CD14-positive monocyte (primary cell): ENCODE measurements at regions not wholly inside any gene's neighbourhood (a gene's known extent, or its start where the extent isn't known, plus 50 kb on each side); places are given as distances from the start of the nearest gene placed in this dataset.

Experiments
- DNase-seq, 3 donors: peaks; one replicate each; pipeline ENCODE4 v3.0.0-alpha.2; 2011 to 2022
- H2AFZ ChIP-seq: 2 replicates; pipeline ENCODE4 v1.6.0; 2012; ENCODE audit warnings: mild to moderate bottlenecking, low read depth, low read length, inconsistent platforms; ENCODE audit not compliant: insufficient read depth, poor library complexity, severe bottlenecking
- H3K27ac ChIP-seq, 2 donors: 1 replicate in 1 of 2; 2 replicates in 1 of 2; pipeline ENCODE4 v1.5.1; 2012 to 2013; ENCODE audit warnings: low read length in 2 of 2, control low read depth in 1 of 2, inconsistent platforms in 1 of 2, low read depth in 1 of 2, mild to moderate bottlenecking in 1 of 2
- H3K27me3 ChIP-seq, 2 donors: one replicate each; pipeline versions ENCODE4 v1.6.0 to v1.6.1; 2011 to 2013; ENCODE audit warnings: low read length in 2 of 2; ENCODE audit not compliant: control insufficient read depth in 2 of 2, insufficient read depth in 2 of 2
- H3K36me3 ChIP-seq, 2 donors: replicated peaks in 1 of 2; 1 replicate in 1 of 2; 2 replicates in 1 of 2; pipeline versions ENCODE4 v1.5.1 to v1.6.1; 2012 to 2013; ENCODE audit warnings: low read length in 2 of 2, control low read depth in 1 of 2, inconsistent platforms in 1 of 2, mild to moderate bottlenecking in 1 of 2; ENCODE audit not compliant: insufficient read depth in 2 of 2, control insufficient read depth in 1 of 2
- H3K4me1 ChIP-seq, 2 donors: 1 replicate in 1 of 2; 2 replicates in 1 of 2; pipeline versions ENCODE4 v1.5.1 to v1.6.1; 2012 to 2013; ENCODE audit warnings: low read length in 2 of 2, control low read depth in 1 of 2, inconsistent platforms in 1 of 2, mild to moderate bottlenecking in 1 of 2, moderate library complexity in 1 of 2; ENCODE audit not compliant: insufficient read depth in 2 of 2, control insufficient read depth in 1 of 2
- H3K4me2 ChIP-seq: replicated peaks from 2 replicates; pipeline ENCODE3; 2012; ENCODE audit warnings: low read length, moderate library complexity, mild to moderate bottlenecking; ENCODE audit not compliant: poor library complexity, severe bottlenecking; ENCODE audit errors: extremely low read depth
- H3K4me3 ChIP-seq, 3 experiments: fragments of 200-600 bp in 1 of 3; sonication (generic) in 1 of 3; replicated peaks in 1 of 3; 1 replicate in 2 of 3; 2 replicates in 1 of 3; pipeline ENCODE4 v1.5.1; 2011 to 2013; ENCODE audit warnings: low read length in 3 of 3, mild to moderate bottlenecking in 3 of 3, control low read depth in 2 of 3, low read depth in 2 of 3, inconsistent platforms in 1 of 3, moderate library complexity in 1 of 3
- H3K79me2 ChIP-seq: 2 replicates; pipeline ENCODE4 v1.6.0; 2012; ENCODE audit warnings: mild to moderate bottlenecking, control low read depth, inconsistent platforms, low read length, moderate library complexity; ENCODE audit not compliant: insufficient read depth
- H3K9ac ChIP-seq: 2 replicates; pipeline ENCODE4 v1.6.0; 2017; ENCODE audit warnings: low read length, mild to moderate bottlenecking; ENCODE audit not compliant: insufficient read depth, poor library complexity, severe bottlenecking
- H3K9me3 ChIP-seq, 2 donors: replicated peaks in 1 of 2; 1 replicate in 1 of 2; 2 replicates in 1 of 2; pipeline versions ENCODE4 v1.5.1 to v1.6.1; 2012 to 2013; ENCODE audit warnings: low read length in 2 of 2, control low read depth in 1 of 2; ENCODE audit not compliant: control insufficient read depth in 1 of 2, insufficient read depth in 1 of 2
- H4K20me1 ChIP-seq: 2 replicates; pipeline ENCODE4 v1.6.0; 2012; ENCODE audit warnings: mild to moderate bottlenecking, low read length, control low read depth, moderate library complexity; ENCODE audit not compliant: insufficient read depth
- H3K27ac Mint-ChIP-seq, 7 donors: one replicate each; pipeline ENCODE4 v1.8.0; 2020; ENCODE audit warnings: mild to moderate bottlenecking in 7 of 7, mixed read lengths in 7 of 7, moderate library complexity in 6 of 7, inconsistent platforms in 2 of 7
- H3K27me3 Mint-ChIP-seq, 3 donors: one replicate each; pipeline ENCODE4 v1.8.0; 2021 to 2022; ENCODE audit warnings: low read depth in 3 of 3, mild to moderate bottlenecking in 3 of 3, mixed read lengths in 3 of 3, moderate library complexity in 3 of 3, inconsistent platforms in 1 of 3
- H3K36me3 Mint-ChIP-seq, 2 donors: one replicate each; pipeline ENCODE4 v1.8.0; 2020; ENCODE audit warnings: mixed read lengths in 2 of 2, inconsistent platforms in 1 of 2, mild to moderate bottlenecking in 1 of 2
- H3K4me1 Mint-ChIP-seq: one replicate; pipeline ENCODE4 v1.8.0; 2020; ENCODE audit warnings: mild to moderate bottlenecking, mixed read lengths
- H3K4me3 Mint-ChIP-seq, 2 donors: one replicate each; pipeline ENCODE4 v1.8.0; 2020; ENCODE audit warnings: mild to moderate bottlenecking in 2 of 2, mixed read lengths in 2 of 2, moderate library complexity in 1 of 2
- H3K9me3 Mint-ChIP-seq, 7 donors: one replicate each; pipeline ENCODE4 v1.8.0; 2020 to 2022; ENCODE audit warnings: mixed read lengths in 7 of 7, mild to moderate bottlenecking in 6 of 7, moderate library complexity in 6 of 7, inconsistent platforms in 2 of 7
- WGBS: methylation state at CpG from one replicate; pipeline ENCODE4 v1.1.5; 2013; ENCODE audit warnings: missing lambda C conversion rate; ENCODE audit not compliant: insufficient coverage; 5-methylcytosine and 5-hydroxymethylcytosine counted together
- intact Hi-C, 2 donors: fragments of 100-400 bp; cut with micrococcal nuclease; formaldehyde crosslinking; loops; one replicate each; pipeline versions ENCODE4 v1.15.0 to v1.15.1; 2023
- TF ChIP-seq, protein P1 (sequence below): fragments of 200-600 bp; IDR thresholded peaks from one replicate; pipeline ENCODE4 v1.8.0; 2022; ENCODE audit warnings: antibody characterized with exemption, mild to moderate bottlenecking

DNA sequence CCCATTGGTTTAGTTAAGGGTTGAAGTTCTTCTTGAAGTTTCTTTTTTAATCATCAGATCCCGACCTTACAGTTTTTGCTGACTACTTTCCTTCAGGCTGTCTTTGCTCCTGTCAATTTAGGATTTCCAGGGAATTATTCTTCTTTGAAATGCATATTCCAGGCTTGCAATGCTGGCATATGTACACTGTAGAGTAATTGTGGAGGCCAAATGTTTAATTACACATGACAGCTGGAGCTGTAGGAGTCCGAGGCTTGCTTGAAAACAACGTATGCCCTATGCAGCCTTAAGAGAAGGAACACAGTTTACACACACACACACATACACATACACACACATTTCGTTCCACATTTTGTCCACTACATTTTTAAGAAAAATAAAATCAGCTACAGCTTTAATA is 602.3 kb downstream of the TMEM182 start:
- no peak overlapping the region for H3K9ac ChIP-seq
- no CpG with 5 or more reads among the region's 4 CpGs for WGBS
- H3K27ac ChIP-seq, result no peak overlapping the region

DNA sequence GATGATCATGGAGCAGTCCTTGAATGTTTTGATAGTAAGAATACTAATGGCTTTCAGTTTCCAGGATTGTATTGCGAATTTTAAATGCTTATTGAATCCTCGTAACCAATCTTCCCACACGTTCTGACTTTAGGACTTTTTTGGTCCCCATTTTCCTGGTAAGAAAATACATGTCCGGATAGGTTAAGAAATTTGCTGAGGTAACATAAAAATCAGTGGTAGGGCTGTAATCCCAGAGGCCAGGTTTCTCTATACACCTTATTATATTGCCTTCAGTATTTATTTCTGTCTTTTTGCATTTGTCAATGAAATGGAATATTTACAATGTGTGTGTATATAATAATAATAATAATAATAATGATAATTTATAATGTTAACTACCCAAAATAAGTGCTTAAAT is 603.2 kb downstream of the TMEM182 start:
- 94% methylated on average over 3 of the region's 4 CpGs for WGBS
- Histone ChIP-seq H3K9ac (no peak overlapping the region), H3K36me3 (no peaks in the 10 kb centered on the region), H3K9me3 (peaks cover 0 to 9% of the 10 kb centered on the region in 2 donors), H3K4me2 (no peak overlapping the region), H3K27me3 (no peaks in the 10 kb centered on the region), H3K27ac (no peak overlapping the region), H2AFZ (no peak overlapping the region), H3K4me3 (no peak overlapping the region), H3K4me1 (no peaks in the 10 kb centered on the region), H3K79me2 (no peaks in the 10 kb centered on the region), H4K20me1 (no peaks in the 10 kb centered on the region)
- Mint-ChIP-seq H3K9me3 (peaks cover 3 to 23% (median 6%) of the 10 kb centered on the region in 7 donors), H3K4me3 (no peak overlapping the region), H3K4me1 (no peaks in the 10 kb centered on the region), H3K36me3 (no peaks in the 10 kb centered on the region), H3K27me3 (no peaks in the 10 kb centered on the region), H3K27ac (no peak overlapping the region)
- TF ChIP-seq, protein P1, sequence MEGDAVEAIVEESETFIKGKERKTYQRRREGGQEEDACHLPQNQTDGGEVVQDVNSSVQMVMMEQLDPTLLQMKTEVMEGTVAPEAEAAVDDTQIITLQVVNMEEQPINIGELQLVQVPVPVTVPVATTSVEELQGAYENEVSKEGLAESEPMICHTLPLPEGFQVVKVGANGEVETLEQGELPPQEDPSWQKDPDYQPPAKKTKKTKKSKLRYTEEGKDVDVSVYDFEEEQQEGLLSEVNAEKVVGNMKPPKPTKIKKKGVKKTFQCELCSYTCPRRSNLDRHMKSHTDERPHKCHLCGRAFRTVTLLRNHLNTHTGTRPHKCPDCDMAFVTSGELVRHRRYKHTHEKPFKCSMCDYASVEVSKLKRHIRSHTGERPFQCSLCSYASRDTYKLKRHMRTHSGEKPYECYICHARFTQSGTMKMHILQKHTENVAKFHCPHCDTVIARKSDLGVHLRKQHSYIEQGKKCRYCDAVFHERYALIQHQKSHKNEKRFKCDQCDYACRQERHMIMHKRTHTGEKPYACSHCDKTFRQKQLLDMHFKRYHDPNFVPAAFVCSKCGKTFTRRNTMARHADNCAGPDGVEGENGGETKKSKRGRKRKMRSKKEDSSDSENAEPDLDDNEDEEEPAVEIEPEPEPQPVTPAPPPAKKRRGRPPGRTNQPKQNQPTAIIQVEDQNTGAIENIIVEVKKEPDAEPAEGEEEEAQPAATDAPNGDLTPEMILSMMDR, result no peak
- intact Hi-C loops, result no loop called here
- no peak for DNase-seq

More for the DNA sequence above, 602.3 kb downstream of the TMEM182 start:
- no peaks in the 10 kb centered on the region for H3K27me3 Mint-ChIP-seq
- Histone ChIP-seq H4K20me1 (no peaks in the 10 kb centered on the region), H3K36me3 (no peaks in the 10 kb centered on the region), H3K79me2 (no peaks in the 10 kb centered on the region), H3K4me1 (no peaks in the 10 kb centered on the region), H3K9me3 (peaks cover 0 to 9% of the 10 kb centered on the region in 2 donors), H2AFZ (no peak overlapping the region), H3K4me2 (no peak overlapping the region), H3K27me3 (no peaks in the 10 kb centered on the region), H3K4me3 (no peak overlapping the region)
- intact Hi-C loops, result no loop called here
- H3K4me1 Mint-ChIP-seq, result no peaks in the 10 kb centered on the region
- peaks cover 3 to 25% (median 6%) of the 10 kb centered on the region in 7 donors for H3K9me3 Mint-ChIP-seq
- no peak overlapping the region for H3K27ac Mint-ChIP-seq
- H3K4me3 Mint-ChIP-seq, result no peak overlapping the region
- no peak for DNase-seq
- TF ChIP-seq, protein P1, result no peak
- no peaks in the 10 kb centered on the region for H3K36me3 Mint-ChIP-seq
